K562 (cell line): ENCODE measurements at regions not wholly inside any gene's neighbourhood (a gene's known extent, or its start where the extent isn't known, plus 50 kb on each side); places are given as distances from the start of the nearest gene placed in this dataset.

Experiments
- BHLHE40 ChIP-seq: IDR thresholded peaks from 2 replicates; pipeline ENCODE4 v1.6.1; 2011; ENCODE audit warnings: low read length, improper control_type of control experiment
- CREM ChIP-seq: IDR thresholded peaks from 2 replicates; pipeline ENCODE4 v1.6.1; 2014; ENCODE audit warnings: antibody characterized with exemption, low read depth
- ESRRA ChIP-seq: fragments of 450-650 bp; IDR thresholded peaks from 2 replicates; pipeline ENCODE4 v1.6.1; 2014; ENCODE audit warnings: low read depth, mild to moderate bottlenecking, moderate library complexity, borderline replicate concordance
- FOXK2 ChIP-seq, 2 experiments: fragments of 450-650 bp; IDR thresholded peaks in 1 of 2; conservative IDR thresholded peaks in 1 of 2; 2 replicates each; pipeline ENCODE4 v1.6.1; 2016; ENCODE audit warnings: low read depth in 2 of 2, mild to moderate bottlenecking in 1 of 2
- KDM1A ChIP-seq, 2 experiments: fragments of 450-650 bp; IDR thresholded peaks; 2 replicates each; pipeline ENCODE4 v1.6.1; 2016; ENCODE audit warnings: mild to moderate bottlenecking in 2 of 2
- MAFK ChIP-seq: IDR thresholded peaks from 2 replicates; pipeline ENCODE4 v1.6.1; 2011; ENCODE audit warnings: low read length, improper control_type of control experiment
- NCOA1 ChIP-seq: fragments of 450-650 bp; IDR thresholded peaks from 2 replicates; pipeline ENCODE4 v1.6.1; 2016; ENCODE audit warnings: low read depth
- SMARCA4 ChIP-seq: fragments of 450-650 bp; IDR thresholded peaks from 2 replicates; pipeline ENCODE4 v1.6.1; 2016
- TRIM24 ChIP-seq, 2 experiments: fragments of 450-650 bp; IDR thresholded peaks; 2 replicates each; pipeline ENCODE4 v1.6.1; 2016
- TF ChIP-seq, protein P1 (sequence below): fragments of 200-600 bp; sonication (generic); IDR thresholded peaks from one replicate; pipeline ENCODE4 v1.6.1; 2012; ENCODE audit warnings: mild to moderate bottlenecking, low read depth, low read length, inconsistent platforms
- TF ChIP-seq, protein P2 (sequence below): fragments of 450-650 bp; IDR thresholded peaks from 2 replicates; pipeline ENCODE4 v1.7.0; 2016; ENCODE audit warnings: borderline replicate concordance
- TF ChIP-seq, protein P3 (sequence below): IDR thresholded peaks from 2 replicates; pipeline ENCODE4 v1.6.1; 2016; ENCODE audit warnings: missing genetic modification characterization, missing compliant biosample characterization
- TF ChIP-seq, protein P4 (sequence below): fragments of 250-450 bp; sonication (Bioruptor Pico); IDR thresholded peaks from 2 replicates; pipeline ENCODE4 v1.5.0; 2021; ENCODE audit warnings: mild to moderate bottlenecking, borderline replicate concordance

DNA sequence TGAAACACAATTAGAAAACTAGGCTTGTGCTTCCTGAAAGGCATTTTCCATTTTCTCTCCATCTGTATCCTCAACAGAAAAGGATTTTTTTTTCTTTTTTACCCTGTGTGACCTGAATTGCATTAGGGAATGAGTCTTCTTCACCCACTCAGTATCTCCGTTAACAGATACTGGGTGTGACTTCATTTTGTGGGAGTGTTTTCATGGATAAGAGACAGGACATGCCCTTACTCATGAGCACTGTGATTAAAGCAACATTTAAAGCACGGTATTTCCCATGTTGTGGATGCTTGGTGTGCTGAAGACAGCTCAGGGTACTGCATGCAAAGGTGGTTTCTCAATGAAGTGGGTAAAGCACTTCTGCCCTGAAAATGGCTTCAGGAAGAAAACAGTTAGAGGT, 1397.3 kb upstream of the TMEM132C start (continued):
- TF ChIP-seq, protein P1, sequence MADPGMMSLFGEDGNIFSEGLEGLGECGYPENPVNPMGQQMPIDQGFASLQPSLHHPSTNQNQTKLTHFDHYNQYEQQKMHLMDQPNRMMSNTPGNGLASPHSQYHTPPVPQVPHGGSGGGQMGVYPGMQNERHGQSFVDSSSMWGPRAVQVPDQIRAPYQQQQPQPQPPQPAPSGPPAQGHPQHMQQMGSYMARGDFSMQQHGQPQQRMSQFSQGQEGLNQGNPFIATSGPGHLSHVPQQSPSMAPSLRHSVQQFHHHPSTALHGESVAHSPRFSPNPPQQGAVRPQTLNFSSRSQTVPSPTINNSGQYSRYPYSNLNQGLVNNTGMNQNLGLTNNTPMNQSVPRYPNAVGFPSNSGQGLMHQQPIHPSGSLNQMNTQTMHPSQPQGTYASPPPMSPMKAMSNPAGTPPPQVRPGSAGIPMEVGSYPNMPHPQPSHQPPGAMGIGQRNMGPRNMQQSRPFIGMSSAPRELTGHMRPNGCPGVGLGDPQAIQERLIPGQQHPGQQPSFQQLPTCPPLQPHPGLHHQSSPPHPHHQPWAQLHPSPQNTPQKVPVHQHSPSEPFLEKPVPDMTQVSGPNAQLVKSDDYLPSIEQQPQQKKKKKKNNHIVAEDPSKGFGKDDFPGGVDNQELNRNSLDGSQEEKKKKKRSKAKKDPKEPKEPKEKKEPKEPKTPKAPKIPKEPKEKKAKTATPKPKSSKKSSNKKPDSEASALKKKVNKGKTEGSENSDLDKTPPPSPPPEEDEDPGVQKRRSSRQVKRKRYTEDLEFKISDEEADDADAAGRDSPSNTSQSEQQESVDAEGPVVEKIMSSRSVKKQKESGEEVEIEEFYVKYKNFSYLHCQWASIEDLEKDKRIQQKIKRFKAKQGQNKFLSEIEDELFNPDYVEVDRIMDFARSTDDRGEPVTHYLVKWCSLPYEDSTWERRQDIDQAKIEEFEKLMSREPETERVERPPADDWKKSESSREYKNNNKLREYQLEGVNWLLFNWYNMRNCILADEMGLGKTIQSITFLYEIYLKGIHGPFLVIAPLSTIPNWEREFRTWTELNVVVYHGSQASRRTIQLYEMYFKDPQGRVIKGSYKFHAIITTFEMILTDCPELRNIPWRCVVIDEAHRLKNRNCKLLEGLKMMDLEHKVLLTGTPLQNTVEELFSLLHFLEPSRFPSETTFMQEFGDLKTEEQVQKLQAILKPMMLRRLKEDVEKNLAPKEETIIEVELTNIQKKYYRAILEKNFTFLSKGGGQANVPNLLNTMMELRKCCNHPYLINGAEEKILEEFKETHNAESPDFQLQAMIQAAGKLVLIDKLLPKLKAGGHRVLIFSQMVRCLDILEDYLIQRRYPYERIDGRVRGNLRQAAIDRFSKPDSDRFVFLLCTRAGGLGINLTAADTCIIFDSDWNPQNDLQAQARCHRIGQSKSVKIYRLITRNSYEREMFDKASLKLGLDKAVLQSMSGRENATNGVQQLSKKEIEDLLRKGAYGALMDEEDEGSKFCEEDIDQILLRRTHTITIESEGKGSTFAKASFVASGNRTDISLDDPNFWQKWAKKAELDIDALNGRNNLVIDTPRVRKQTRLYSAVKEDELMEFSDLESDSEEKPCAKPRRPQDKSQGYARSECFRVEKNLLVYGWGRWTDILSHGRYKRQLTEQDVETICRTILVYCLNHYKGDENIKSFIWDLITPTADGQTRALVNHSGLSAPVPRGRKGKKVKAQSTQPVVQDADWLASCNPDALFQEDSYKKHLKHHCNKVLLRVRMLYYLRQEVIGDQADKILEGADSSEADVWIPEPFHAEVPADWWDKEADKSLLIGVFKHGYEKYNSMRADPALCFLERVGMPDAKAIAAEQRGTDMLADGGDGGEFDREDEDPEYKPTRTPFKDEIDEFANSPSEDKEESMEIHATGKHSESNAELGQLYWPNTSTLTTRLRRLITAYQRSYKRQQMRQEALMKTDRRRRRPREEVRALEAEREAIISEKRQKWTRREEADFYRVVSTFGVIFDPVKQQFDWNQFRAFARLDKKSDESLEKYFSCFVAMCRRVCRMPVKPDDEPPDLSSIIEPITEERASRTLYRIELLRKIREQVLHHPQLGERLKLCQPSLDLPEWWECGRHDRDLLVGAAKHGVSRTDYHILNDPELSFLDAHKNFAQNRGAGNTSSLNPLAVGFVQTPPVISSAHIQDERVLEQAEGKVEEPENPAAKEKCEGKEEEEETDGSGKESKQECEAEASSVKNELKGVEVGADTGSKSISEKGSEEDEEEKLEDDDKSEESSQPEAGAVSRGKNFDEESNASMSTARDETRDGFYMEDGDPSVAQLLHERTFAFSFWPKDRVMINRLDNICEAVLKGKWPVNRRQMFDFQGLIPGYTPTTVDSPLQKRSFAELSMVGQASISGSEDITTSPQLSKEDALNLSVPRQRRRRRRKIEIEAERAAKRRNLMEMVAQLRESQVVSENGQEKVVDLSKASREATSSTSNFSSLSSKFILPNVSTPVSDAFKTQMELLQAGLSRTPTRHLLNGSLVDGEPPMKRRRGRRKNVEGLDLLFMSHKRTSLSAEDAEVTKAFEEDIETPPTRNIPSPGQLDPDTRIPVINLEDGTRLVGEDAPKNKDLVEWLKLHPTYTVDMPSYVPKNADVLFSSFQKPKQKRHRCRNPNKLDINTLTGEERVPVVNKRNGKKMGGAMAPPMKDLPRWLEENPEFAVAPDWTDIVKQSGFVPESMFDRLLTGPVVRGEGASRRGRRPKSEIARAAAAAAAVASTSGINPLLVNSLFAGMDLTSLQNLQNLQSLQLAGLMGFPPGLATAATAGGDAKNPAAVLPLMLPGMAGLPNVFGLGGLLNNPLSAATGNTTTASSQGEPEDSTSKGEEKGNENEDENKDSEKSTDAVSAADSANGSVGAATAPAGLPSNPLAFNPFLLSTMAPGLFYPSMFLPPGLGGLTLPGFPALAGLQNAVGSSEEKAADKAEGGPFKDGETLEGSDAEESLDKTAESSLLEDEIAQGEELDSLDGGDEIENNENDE, result no peak
- TF ChIP-seq TRIM24 (IDR thresholded peaks at IDR 0.05) (peak; percentile 87 to 90), KDM1A (IDR thresholded peaks at IDR 0.05) (peak; percentile 88), MAFK (no peak), BHLHE40 (peak; percentile 53; the same call in 1 of the 2 replicates), FOXK2 (conservative IDR thresholded peaks at IDR 0.05 in 1 of 2, IDR thresholded peaks at IDR 0.05 in 1 of 2; ENCODE audit: low read depth in 2 of 2) (peak; percentile 61 to 70), ESRRA (peak; percentile 63; the same call in 1 of the 2 replicates), CREM (peak; percentile 60), NCOA1 (peak; percentile 83; the same call in 1 of the 2 replicates), SMARCA4 (peak; percentile 95)
- TF ChIP-seq, protein P2, sequence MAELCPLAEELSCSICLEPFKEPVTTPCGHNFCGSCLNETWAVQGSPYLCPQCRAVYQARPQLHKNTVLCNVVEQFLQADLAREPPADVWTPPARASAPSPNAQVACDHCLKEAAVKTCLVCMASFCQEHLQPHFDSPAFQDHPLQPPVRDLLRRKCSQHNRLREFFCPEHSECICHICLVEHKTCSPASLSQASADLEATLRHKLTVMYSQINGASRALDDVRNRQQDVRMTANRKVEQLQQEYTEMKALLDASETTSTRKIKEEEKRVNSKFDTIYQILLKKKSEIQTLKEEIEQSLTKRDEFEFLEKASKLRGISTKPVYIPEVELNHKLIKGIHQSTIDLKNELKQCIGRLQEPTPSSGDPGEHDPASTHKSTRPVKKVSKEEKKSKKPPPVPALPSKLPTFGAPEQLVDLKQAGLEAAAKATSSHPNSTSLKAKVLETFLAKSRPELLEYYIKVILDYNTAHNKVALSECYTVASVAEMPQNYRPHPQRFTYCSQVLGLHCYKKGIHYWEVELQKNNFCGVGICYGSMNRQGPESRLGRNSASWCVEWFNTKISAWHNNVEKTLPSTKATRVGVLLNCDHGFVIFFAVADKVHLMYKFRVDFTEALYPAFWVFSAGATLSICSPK, result no peak
- TF ChIP-seq, protein P3, sequence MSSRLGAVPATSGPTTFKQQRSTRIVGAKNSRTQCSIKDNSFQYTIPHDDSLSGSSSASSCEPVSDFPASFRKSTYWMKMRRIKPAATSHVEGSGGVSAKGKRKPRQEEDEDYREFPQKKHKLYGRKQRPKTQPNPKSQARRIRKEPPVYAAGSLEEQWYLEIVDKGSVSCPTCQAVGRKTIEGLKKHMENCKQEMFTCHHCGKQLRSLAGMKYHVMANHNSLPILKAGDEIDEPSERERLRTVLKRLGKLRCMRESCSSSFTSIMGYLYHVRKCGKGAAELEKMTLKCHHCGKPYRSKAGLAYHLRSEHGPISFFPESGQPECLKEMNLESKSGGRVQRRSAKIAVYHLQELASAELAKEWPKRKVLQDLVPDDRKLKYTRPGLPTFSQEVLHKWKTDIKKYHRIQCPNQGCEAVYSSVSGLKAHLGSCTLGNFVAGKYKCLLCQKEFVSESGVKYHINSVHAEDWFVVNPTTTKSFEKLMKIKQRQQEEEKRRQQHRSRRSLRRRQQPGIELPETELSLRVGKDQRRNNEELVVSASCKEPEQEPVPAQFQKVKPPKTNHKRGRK, result no peak
- TF ChIP-seq, protein P4, sequence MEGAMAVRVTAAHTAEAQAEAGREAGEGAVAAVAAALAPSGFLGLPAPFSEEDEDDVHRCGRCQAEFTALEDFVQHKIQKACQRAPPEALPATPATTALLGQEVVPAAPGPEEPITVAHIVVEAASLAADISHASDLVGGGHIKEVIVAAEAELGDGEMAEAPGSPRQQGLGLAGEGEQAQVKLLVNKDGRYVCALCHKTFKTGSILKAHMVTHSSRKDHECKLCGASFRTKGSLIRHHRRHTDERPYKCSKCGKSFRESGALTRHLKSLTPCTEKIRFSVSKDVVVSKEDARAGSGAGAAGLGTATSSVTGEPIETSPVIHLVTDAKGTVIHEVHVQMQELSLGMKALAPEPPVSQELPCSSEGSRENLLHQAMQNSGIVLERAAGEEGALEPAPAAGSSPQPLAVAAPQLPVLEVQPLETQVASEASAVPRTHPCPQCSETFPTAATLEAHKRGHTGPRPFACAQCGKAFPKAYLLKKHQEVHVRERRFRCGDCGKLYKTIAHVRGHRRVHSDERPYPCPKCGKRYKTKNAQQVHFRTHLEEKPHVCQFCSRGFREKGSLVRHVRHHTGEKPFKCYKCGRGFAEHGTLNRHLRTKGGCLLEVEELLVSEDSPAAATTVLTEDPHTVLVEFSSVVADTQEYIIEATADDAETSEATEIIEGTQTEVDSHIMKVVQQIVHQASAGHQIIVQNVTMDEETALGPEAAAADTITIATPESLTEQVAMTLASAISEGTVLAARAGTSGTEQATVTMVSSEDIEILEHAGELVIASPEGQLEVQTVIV (CRISPR knock-in tag), result no peak
